K562 (cell line): ENCODE measurements at regions not wholly inside any gene's neighbourhood (a gene's known extent, or its start where the extent isn't known, plus 50 kb on each side); places are given as distances from the start of the nearest gene placed in this dataset.
"Not testable (repeated sequence)": the region's sequence is repeated elsewhere in the genome, so short reads cannot be mapped to it uniquely, and the experiment has no call there.

Experiments used
- ATAC-seq: fragments of 200-7000 bp; cut with Tn5 transposase; 3 replicates; pipeline ENCODE4 v1.9.1; 2020; ENCODE audit warnings: moderate library complexity
- BruUV-seq: library from RNA; stranded (reverse); fragments of 400-500 nt; replicated peaks from 2 replicates; lab custom pipeline; 2021; lab: Mats Ljungman, UMichigan
- CTCF ChIA-PET: fragments of 300-600 bp; formaldehyde crosslinking; extraction: SDS; loops from one replicate; lab custom pipeline; 2021; ENCODE audit warnings: low intra/inter-chr PET ratio; lab: Yijun Ruan, JAX
- POLR2A ChIA-PET: fragments of 300-600, 350-650 bp; sonication (Branson Sonifier 250); formaldehyde crosslinking; extraction: SDS; loops from one replicate; lab custom pipeline; 2021; ENCODE audit warnings: antibody characterized with exemption, inconsistent platforms; lab: Yijun Ruan, JAX
- DNase-seq, 4 experiments: peaks; one replicate each; pipeline versions ENCODE4 v3.0.0 to v3.0.0-alpha.2; 2011 to 2018; ENCODE audit warnings: low spot score in 3 of 4, mixed read lengths in 3 of 4; ENCODE audit errors: extremely low read depth in 1 of 4
- FAIRE-seq: peaks from 2 replicates; lab custom pipeline; 2011; peaks lifted over from hg19 to GRCh38; lab: Jason Lieb, UNC
- H2AFZ ChIP-seq: 2 replicates; pipeline ENCODE4 v1.6.0; 2011; ENCODE audit warnings: low read depth, low read length, control low read depth, inconsistent platforms
- H3K27ac ChIP-seq: fragments of 200-600 bp; 3 replicates; pipeline ENCODE4 v1.8.0; 2011; ENCODE audit warnings: low read depth, mild to moderate bottlenecking, control low read depth, inconsistent platforms, low read length, moderate library complexity, mixed read lengths; ENCODE audit errors: extremely low read depth
- H3K27me3 ChIP-seq, 2 experiments: fragments of 300-600 bp in 1 of 2; 2 replicates in 1 of 2; 3 replicates in 1 of 2; pipeline versions ENCODE4 v1.6.0 to v1.8.0; 2011; ENCODE audit warnings: inconsistent platforms in 2 of 2, low read length in 2 of 2, mild to moderate bottlenecking in 1 of 2, mixed read lengths in 1 of 2, moderate library complexity in 1 of 2; ENCODE audit not compliant: control insufficient read depth in 2 of 2, insufficient read depth in 2 of 2
- H3K36me3 ChIP-seq: fragments of 300-600 bp; 3 replicates; pipeline ENCODE4 v1.8.0; 2011; ENCODE audit warnings: mild to moderate bottlenecking, low read length, inconsistent platforms; ENCODE audit not compliant: control insufficient read depth, insufficient read depth
- H3K4me1 ChIP-seq, 2 experiments: fragments of 200-600 bp in 1 of 2; replicated peaks in 1 of 2; 2 replicates in 1 of 2; 3 replicates in 1 of 2; pipeline versions ENCODE4 v1.5.1 to v1.8.0; 2011; ENCODE audit warnings: inconsistent platforms in 2 of 2, low read length in 2 of 2, mild to moderate bottlenecking in 1 of 2, mixed read lengths in 1 of 2, moderate library complexity in 1 of 2; ENCODE audit not compliant: control insufficient read depth in 2 of 2, insufficient read depth in 2 of 2
- H3K4me2 ChIP-seq: 2 replicates; pipeline ENCODE4 v1.6.1; 2011; ENCODE audit warnings: low read length, control low read depth, inconsistent platforms, mixed read lengths; ENCODE audit not compliant: insufficient read depth
- H3K4me3 ChIP-seq: fragments of 200-600 bp; sonication (generic), shearing (Covaris generic); 2 replicates; pipeline ENCODE4 v1.5.1; 2016; ENCODE audit warnings: control low read depth, inconsistent platforms
- H3K79me2 ChIP-seq: fragments of 200-600 bp; 3 replicates; pipeline ENCODE4 v1.8.0; 2011; ENCODE audit warnings: low read length, inconsistent platforms; ENCODE audit not compliant: control insufficient read depth, insufficient read depth
- H3K9ac ChIP-seq, 2 experiments: 2 replicates each; pipeline versions ENCODE4 v1.6.0 to v1.6.1; 2011; ENCODE audit warnings: low read depth in 2 of 2, low read length in 2 of 2, control low read depth in 1 of 2, inconsistent platforms in 1 of 2, mild to moderate bottlenecking in 1 of 2, mixed read lengths in 1 of 2; ENCODE audit not compliant: insufficient read depth in 1 of 2
- H3K9me1 ChIP-seq: one replicate; pipeline ENCODE4 v1.6.0; 2011; ENCODE audit warnings: inconsistent platforms, mild to moderate bottlenecking, low read length, moderate library complexity; ENCODE audit not compliant: control insufficient read depth, insufficient read depth
- H3K9me3 ChIP-seq: replicated peaks from 2 replicates; pipeline ENCODE4 v1.5.1; 2011; ENCODE audit warnings: low read depth, low read length, inconsistent platforms; ENCODE audit not compliant: control insufficient read depth, insufficient read depth
- H4K20me1 ChIP-seq: replicated peaks from 2 replicates; pipeline ENCODE4 v1.6.1; 2011; ENCODE audit warnings: low read length, inconsistent platforms, mixed read lengths; ENCODE audit not compliant: control insufficient read depth, insufficient read depth
- C11orf30 ChIP-seq: fragments of 450-650 bp; IDR thresholded peaks from 2 replicates; pipeline ENCODE4 v1.6.1; 2016; ENCODE audit warnings: low read depth, mild to moderate bottlenecking
- CEBPG ChIP-seq, 3 experiments: fragments of 200-800 bp in 1 of 3; sonication (Bioruptor generic) in 1 of 3; sonication (generic) in 1 of 3; formaldehyde crosslinking in 1 of 3; IDR thresholded peaks in 2 of 3; conservative IDR thresholded peaks in 1 of 3; 2 replicates each; pipeline versions ENCODE4 v1.6.1 to v1.8.0; 2016 to 2022; ENCODE audit warnings: missing compliant biosample characterization in 2 of 3, missing genetic modification characterization in 2 of 3, mild to moderate bottlenecking in 1 of 3, missing genetic modification reagents in 1 of 3
- FOXK1 ChIP-seq: sonication (generic); formaldehyde crosslinking; IDR thresholded peaks from 2 replicates; pipeline ENCODE4 v1.8.0; 2022; ENCODE audit warnings: missing genetic modification reagents, mild to moderate bottlenecking, borderline replicate concordance
- GTF2E2 ChIP-seq: fragments of 200-800 bp; sonication (Bioruptor generic); IDR thresholded peaks from 2 replicates; pipeline ENCODE4 v1.6.1; 2016; ENCODE audit warnings: missing genetic modification characterization, missing compliant biosample characterization
- PRDM10 ChIP-seq: fragments of 450-650 bp; IDR thresholded peaks from 2 replicates; pipeline ENCODE4 v1.6.1; 2018; ENCODE audit not compliant: partially characterized antibody
- PYGO2 ChIP-seq: fragments of 450-650 bp; IDR thresholded peaks from 2 replicates; pipeline ENCODE4 v1.6.1; 2016; ENCODE audit warnings: mild to moderate bottlenecking, missing genetic modification characterization, moderate library complexity, missing compliant biosample characterization
- SRSF3 ChIP-seq: fragments of 200-400 bp; formaldehyde crosslinking; IDR thresholded peaks from 2 replicates; pipeline ENCODE4 v1.6.1; 2016; ENCODE audit warnings: mild to moderate bottlenecking, low read length, moderate library complexity; ENCODE audit not compliant: insufficient read depth
- SUPT5H ChIP-seq: fragments of 450-650 bp; IDR thresholded peaks from 2 replicates; pipeline ENCODE4 v1.6.1; 2016
- TAF7 ChIP-seq: fragments of 450-650 bp; IDR thresholded peaks from 2 replicates; pipeline ENCODE4 v1.6.1; 2016; ENCODE audit warnings: missing genetic modification characterization, missing compliant biosample characterization
- TCF3 ChIP-seq: sonication (generic); formaldehyde crosslinking; IDR thresholded peaks from 2 replicates; pipeline ENCODE4 v1.4.0; 2020; ENCODE audit warnings: mild to moderate bottlenecking, missing genetic modification reagents
- VEZF1 ChIP-seq: fragments of 200-800 bp; sonication (Bioruptor generic); IDR thresholded peaks from 2 replicates; pipeline ENCODE4 v1.6.1; 2017; ENCODE audit warnings: missing genetic modification characterization, missing compliant biosample characterization
- ZNF316 ChIP-seq: fragments of 450-650 bp; IDR thresholded peaks from 2 replicates; pipeline ENCODE4 v1.6.1; 2016
- WGBS: fragments of 100-300 bp; shearing (Covaris generic); methylation state at CpG from one replicate; pipeline ENCODE4 v1.1.6; 2016; ENCODE audit warnings: low coverage, mixed read lengths; ENCODE audit not compliant: insufficient coverage; ENCODE audit errors: missing lambda C conversion rate; 5-methylcytosine and 5-hydroxymethylcytosine counted together
- in situ Hi-C: fragments of 300-500 bp; cut with MboI; formaldehyde crosslinking; loops from 4 replicates; pipeline ENCODE4 v1.15.0; 2018; ENCODE audit warnings: inconsistent platforms, mixed read lengths
- intact Hi-C: fragments of 100-400 bp; cut with micrococcal nuclease; formaldehyde crosslinking; loops from 2 replicates; pipeline ENCODE4 v1.14.2; 2022

- no peaks in the 10 kb centered on the region for H4K20me1 ChIP-seq
- in situ Hi-C loops (no loop called here), intact Hi-C loops (no loop called here)
- H2AFZ ChIP-seq = no peak overlapping the region
- no peak overlapping the region for H3K4me3 ChIP-seq
- ChIA-PET CTCF (no interaction called here), POLR2A (no interaction called here)
- no TSS peak for BruUV-seq
- H3K27me3 ChIP-seq = no peaks in the 10 kb centered on the region
- DNase-seq (no peak), ATAC-seq (no peak), FAIRE-seq (no peak)
- no peaks in the 10 kb centered on the region for H3K9me3 ChIP-seq
- H3K9me1 ChIP-seq = no peaks in the 10 kb centered on the region
- H3K4me1 ChIP-seq = no peaks in the 10 kb centered on the region
- no peaks in the 10 kb centered on the region for H3K36me3 ChIP-seq
- WGBS = 2% methylated on average over 3 of the region's 3 CpGs
- H3K79me2 ChIP-seq = no peaks in the 10 kb centered on the region
- H3K4me2 ChIP-seq = no peak overlapping the region
- TF ChIP-seq PYGO2 = no peak
- TF ChIP-seq PRDM10 = no peak
- peak; percentile 65 for TF ChIP-seq ZNF316
- TF ChIP-seq C11orf30 = peak; percentile 43; the same call in 1 of the 2 replicates
- TF ChIP-seq FOXK1 (CRISPR knock-in tag) = no peak
- TF ChIP-seq GTF2E2 (tag) = no peak
- no peak for TF ChIP-seq SRSF3
- no peak for TF ChIP-seq TAF7
- no peak for TF ChIP-seq VEZF1
- TF ChIP-seq SUPT5H = no peak
- no peak for TF ChIP-seq TCF3 (CRISPR knock-in tag)
- TF ChIP-seq CEBPG (CRISPR knock-in tag; IDR thresholded peaks at IDR 0.05) = no peak
- 0 out of 4 replicates have a peak, but pooled peaks of 1 of the 2 experiments have one; percentile 29 for TF ChIP-seq CEBPG (tag; conservative IDR thresholded peaks at IDR 0.05 in 1 of 2, IDR thresholded peaks at IDR 0.05 in 1 of 2)
- no peak overlapping the region for H3K9ac ChIP-seq
- H3K27ac ChIP-seq = no peak overlapping the region
Observed at GRCh38 chr14:37763266-37763665, 167.8 kb downstream of the TTC6 start.

GRCh38 chr14:37772283-37772682 is 176.9 kb downstream of the TTC6 start:
- DNase-seq, H3K4me2 ChIP-seq, POLR2A ChIA-PET, ATAC-seq, H3K9me3 ChIP-seq, FAIRE-seq, in situ Hi-C loops, H3K4me3 ChIP-seq, H2AFZ ChIP-seq, H3K36me3 ChIP-seq, H3K79me2 ChIP-seq, H4K20me1 ChIP-seq, H3K9ac ChIP-seq, H3K27ac ChIP-seq, H3K4me1 ChIP-seq, CTCF ChIA-PET, H3K9me1 ChIP-seq, H3K27me3 ChIP-seq, BruUV-seq, intact Hi-C loops: not testable (repeated sequence)
- 2% methylated on average over 13 of the region's 23 CpGs for WGBS
